SU-DHL-6 (cell line): ENCODE measurements at regions not wholly inside any gene's neighbourhood (a gene's known extent, or its start where the extent isn't known, plus 50 kb on each side); places are given as distances from the start of the nearest gene placed in this dataset.

Experiments
- H2AFZ ChIP-seq: fragments of 200-600 bp; sonication (generic); 2 replicates; pipeline ENCODE4 v1.6.1; 2014; ENCODE audit warnings: low read depth, mild to moderate bottlenecking, moderate library complexity, mixed read lengths, antibody characterized with exemption, low read length; ENCODE audit not compliant: severe bottlenecking
- H3F3A ChIP-seq: fragments of 200-600 bp; shearing (Covaris generic); 2 replicates; pipeline ENCODE4 v1.6.0; 2016; ENCODE audit warnings: antibody characterized with exemption, mild to moderate bottlenecking; ENCODE audit not compliant: insufficient read depth
- H3K27ac ChIP-seq: fragments of 200-600 bp; sonication (generic); 2 replicates; pipeline ENCODE4 v1.5.1; 2016; ENCODE audit warnings: low read depth, mild to moderate bottlenecking, low read length, moderate library complexity, mixed read lengths
- H3K27me3 ChIP-seq: fragments of 200-600 bp; sonication (generic), shearing (Covaris generic); 2 replicates; pipeline ENCODE4 v1.6.0; 2014; ENCODE audit warnings: mild to moderate bottlenecking, low read length
- H3K36me3 ChIP-seq: fragments of 200-600 bp; sonication (generic); 2 replicates; pipeline ENCODE4 v1.6.1; 2014; ENCODE audit warnings: mild to moderate bottlenecking, low read length, mixed read lengths
- H3K4me2 ChIP-seq: fragments of 300-600, 200-600 bp; shearing (Covaris generic), sonication (generic); 2 replicates; pipeline ENCODE4 v1.6.0; 2014; ENCODE audit warnings: low read length, low read depth, mild to moderate bottlenecking; ENCODE audit not compliant: poor library complexity, severe bottlenecking
- H3K4me3 ChIP-seq: fragments of 200-600 bp; sonication (generic); 2 replicates; pipeline ENCODE4 v1.5.1; 2014; ENCODE audit warnings: antibody characterized with exemption, low read length, mild to moderate bottlenecking, mixed read lengths; ENCODE audit not compliant: insufficient read depth, poor library complexity, severe bottlenecking
- H3K79me2 ChIP-seq: fragments of 200-600 bp; sonication (generic); 2 replicates; pipeline ENCODE4 v1.6.1; 2014; ENCODE audit warnings: mild to moderate bottlenecking, low read length, moderate library complexity; ENCODE audit not compliant: insufficient read depth
- H3K9ac ChIP-seq: fragments of 200-600 bp; sonication (generic); 2 replicates; pipeline ENCODE4 v1.7.0; 2014; ENCODE audit warnings: mild to moderate bottlenecking, low read length
- H3K9me2 ChIP-seq: fragments of 200-600 bp; sonication (generic); replicated peaks from 2 replicates; pipeline ENCODE4 v1.6.1; 2014; ENCODE audit warnings: low read length; ENCODE audit not compliant: insufficient read depth
- H3K9me3 ChIP-seq: fragments of 200-600 bp; sonication (generic); 2 replicates; pipeline ENCODE4 v1.6.1; 2014; ENCODE audit warnings: low read length, mixed read lengths; ENCODE audit not compliant: insufficient read depth
- H4K20me1 ChIP-seq: fragments of 200-600 bp; sonication (generic); 2 replicates; pipeline ENCODE4 v1.6.1; 2014; ENCODE audit warnings: low read depth, mild to moderate bottlenecking, antibody characterized with exemption, low read length, moderate library complexity, mixed read lengths
- EZH2phosphoT487 ChIP-seq: fragments of 200-600 bp; sonication (generic), shearing (Covaris generic); conservative IDR thresholded peaks from 2 replicates; pipeline ENCODE4 v1.6.1; 2018; ENCODE audit warnings: mild to moderate bottlenecking, antibody characterized with exemption, low read length, moderate library complexity, mixed read lengths
- TF ChIP-seq, protein P1 (sequence below): fragments of 200-600 bp; sonication (generic); IDR thresholded peaks from one replicate; pipeline ENCODE4 v1.5.1; 2017; ENCODE audit warnings: antibody characterized with exemption, mild to moderate bottlenecking, low read length, moderate library complexity; ENCODE audit not compliant: insufficient read depth, poor library complexity, severe bottlenecking

DNA sequence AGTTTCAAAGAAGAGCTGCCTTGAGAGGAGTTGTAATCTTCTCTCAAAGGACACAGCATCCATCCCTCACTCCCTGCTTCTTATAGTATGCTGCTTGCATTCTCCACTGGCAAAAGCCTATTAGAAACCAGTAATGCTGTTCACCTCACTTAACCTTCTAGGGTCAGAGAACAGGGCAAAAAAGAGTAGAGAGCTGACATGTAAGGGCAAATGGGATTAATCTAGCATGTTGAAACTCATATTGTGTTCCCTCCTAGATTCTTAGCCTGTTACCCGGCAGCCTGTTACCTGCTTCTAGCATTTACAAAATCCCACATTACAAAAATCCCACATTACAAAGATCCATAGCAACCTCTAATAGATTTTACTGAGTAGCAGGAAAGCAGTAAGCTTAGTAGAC, 244.7 kb downstream of the SLC7A11 start:
- no peak for TF ChIP-seq EZH2phosphoT487
- TF ChIP-seq, protein P1, sequence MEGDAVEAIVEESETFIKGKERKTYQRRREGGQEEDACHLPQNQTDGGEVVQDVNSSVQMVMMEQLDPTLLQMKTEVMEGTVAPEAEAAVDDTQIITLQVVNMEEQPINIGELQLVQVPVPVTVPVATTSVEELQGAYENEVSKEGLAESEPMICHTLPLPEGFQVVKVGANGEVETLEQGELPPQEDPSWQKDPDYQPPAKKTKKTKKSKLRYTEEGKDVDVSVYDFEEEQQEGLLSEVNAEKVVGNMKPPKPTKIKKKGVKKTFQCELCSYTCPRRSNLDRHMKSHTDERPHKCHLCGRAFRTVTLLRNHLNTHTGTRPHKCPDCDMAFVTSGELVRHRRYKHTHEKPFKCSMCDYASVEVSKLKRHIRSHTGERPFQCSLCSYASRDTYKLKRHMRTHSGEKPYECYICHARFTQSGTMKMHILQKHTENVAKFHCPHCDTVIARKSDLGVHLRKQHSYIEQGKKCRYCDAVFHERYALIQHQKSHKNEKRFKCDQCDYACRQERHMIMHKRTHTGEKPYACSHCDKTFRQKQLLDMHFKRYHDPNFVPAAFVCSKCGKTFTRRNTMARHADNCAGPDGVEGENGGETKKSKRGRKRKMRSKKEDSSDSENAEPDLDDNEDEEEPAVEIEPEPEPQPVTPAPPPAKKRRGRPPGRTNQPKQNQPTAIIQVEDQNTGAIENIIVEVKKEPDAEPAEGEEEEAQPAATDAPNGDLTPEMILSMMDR: no peak
- no peaks in the 10 kb centered on the region for H3K9me3 ChIP-seq
- H3K9me2 ChIP-seq: no peaks in the 10 kb centered on the region
- no peaks in the 10 kb centered on the region for H3K36me3 ChIP-seq
- no peaks in the 10 kb centered on the region for H3K27me3 ChIP-seq
- no peaks in the 10 kb centered on the region for H4K20me1 ChIP-seq
- H3K4me2 ChIP-seq: no peak overlapping the region
- H3F3A ChIP-seq: no peaks in the 10 kb centered on the region
- no peak overlapping the region for H3K4me3 ChIP-seq
- no peak overlapping the region for H3K9ac ChIP-seq
- H3K79me2 ChIP-seq: no peaks in the 10 kb centered on the region
- H2AFZ ChIP-seq: no peak overlapping the region
- H3K27ac ChIP-seq: no peak overlapping the region

DNA sequence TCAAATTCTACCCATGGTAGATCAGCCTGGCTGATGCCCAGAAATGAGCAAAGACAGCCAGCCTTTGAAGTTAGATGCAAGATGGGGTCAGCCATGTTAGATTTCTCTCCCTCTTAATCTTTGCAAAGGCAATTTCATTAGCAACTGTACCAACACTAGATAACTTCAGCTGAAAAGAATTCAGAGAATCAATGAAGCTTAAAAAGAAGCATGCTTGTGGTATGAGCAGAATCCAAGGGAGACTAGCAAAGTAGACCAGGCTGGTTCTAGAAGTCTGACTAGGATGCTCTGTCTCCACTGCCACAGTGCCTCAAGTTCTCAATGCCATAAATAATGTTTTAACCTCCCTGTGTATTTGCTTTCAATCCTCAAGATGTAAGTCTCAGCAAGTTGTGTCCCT, 247.3 kb downstream of the SLC7A11 start:
- H3K36me3 ChIP-seq: no peaks in the 10 kb centered on the region
- H3K9me2 ChIP-seq: no peaks in the 10 kb centered on the region
- no peak overlapping the region for H3K4me3 ChIP-seq
- no peak overlapping the region for H3K9ac ChIP-seq
- no peaks in the 10 kb centered on the region for H3K79me2 ChIP-seq
- TF ChIP-seq, protein P1: no peak
- TF ChIP-seq EZH2phosphoT487: no peak
- H3F3A ChIP-seq: no peaks in the 10 kb centered on the region
- H4K20me1 ChIP-seq: no peaks in the 10 kb centered on the region
- no peaks in the 10 kb centered on the region for H3K9me3 ChIP-seq
- H2AFZ ChIP-seq: no peak overlapping the region
- H3K27ac ChIP-seq: no peak overlapping the region
- H3K27me3 ChIP-seq: no peaks in the 10 kb centered on the region
- H3K4me2 ChIP-seq: no peak overlapping the region

DNA sequence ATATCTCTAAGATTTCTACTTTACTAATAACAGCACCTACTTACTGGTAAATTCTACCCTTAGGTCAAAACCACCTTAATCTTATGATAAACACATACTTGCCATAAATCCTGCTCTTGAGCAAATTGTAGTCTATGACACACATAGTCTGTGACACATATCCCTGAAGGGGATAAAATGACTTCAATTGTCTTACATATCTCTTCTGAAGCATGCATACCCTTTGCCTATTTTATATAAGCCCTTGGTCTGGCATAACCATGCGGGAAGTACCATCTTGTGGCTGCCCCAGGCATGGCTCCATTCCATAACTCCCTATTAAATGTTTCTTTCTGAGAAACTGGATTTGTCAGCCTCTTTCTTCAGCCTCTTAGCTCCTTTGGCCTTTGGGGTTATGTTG, 248.9 kb downstream of the SLC7A11 start:
- no peak overlapping the region for H3K9ac ChIP-seq
- no peak overlapping the region for H3K27ac ChIP-seq
- H3K36me3 ChIP-seq: no peaks in the 10 kb centered on the region
- H4K20me1 ChIP-seq: no peaks in the 10 kb centered on the region
- no peak overlapping the region for H3K4me3 ChIP-seq
- H3K9me3 ChIP-seq: no peaks in the 10 kb centered on the region
- H3K27me3 ChIP-seq: no peaks in the 10 kb centered on the region
- H3K4me2 ChIP-seq: no peak overlapping the region
- no peaks in the 10 kb centered on the region for H3F3A ChIP-seq
- H3K9me2 ChIP-seq: no peaks in the 10 kb centered on the region
- H3K79me2 ChIP-seq: no peaks in the 10 kb centered on the region
- no peak for TF ChIP-seq EZH2phosphoT487
- TF ChIP-seq, protein P1: no peak
- H2AFZ ChIP-seq: no peak overlapping the region
